DMS 273 (cell line): ENCODE measurements at regions not wholly inside any gene's neighbourhood (a gene's known extent, or its start where the extent isn't known, plus 50 kb on each side); places are given as distances from the start of the nearest gene placed in this dataset.
"Not testable (repeated sequence)": the region's sequence is repeated elsewhere in the genome, so short reads cannot be mapped to it uniquely, and the experiment has no call there.

ENCODE experiments used
- DNase-seq: peaks from one replicate; lab custom pipeline; 2025; ENCODE audit not compliant: unreplicated experiment; lab: John Stamatoyannopoulos, UW

DNA sequence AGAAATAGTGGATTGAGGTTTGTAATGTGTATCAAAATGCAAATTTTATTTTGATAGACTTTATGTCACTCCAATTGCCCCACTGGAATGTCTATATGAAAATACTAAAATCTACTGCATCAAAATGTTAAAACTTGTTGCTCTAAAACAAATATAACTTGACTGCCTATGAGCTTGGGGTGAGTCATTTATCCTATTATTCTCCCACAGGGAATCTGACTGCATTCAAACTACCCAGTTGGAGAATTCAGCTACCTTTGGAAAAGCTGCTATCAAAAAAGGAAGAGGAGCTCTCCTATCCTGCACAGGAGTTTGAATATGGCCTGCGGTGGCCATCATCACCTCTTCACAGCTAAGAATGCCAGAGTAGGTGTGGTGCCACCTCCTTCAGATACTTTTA is 173.1 kb downstream of the KLHL28 start:
- no peak for DNase-seq

- DNase-seq = no peak
Measured at GRCh38 chr14:44785096-44785495, 176.7 kb downstream of the KLHL28 start.

GRCh38 chr14:44783901-44784300 is 177.8 kb downstream of the KLHL28 start:
- no peak for DNase-seq

- no peak for DNase-seq
Measured at GRCh38 chr14:44782775-44783238, 178.9 kb downstream of the KLHL28 start.

GRCh38 chr14:44780989-44781388 is 180.8 kb downstream of the KLHL28 start:
- no peak for DNase-seq

- DNase-seq = no peak
Measured at GRCh38 chr14:44778604-44779003, 183.1 kb downstream of the KLHL28 start.

GRCh38 chr14:44777584-44777983 is 184.2 kb downstream of the KLHL28 start:
- DNase-seq = no peak

DNA sequence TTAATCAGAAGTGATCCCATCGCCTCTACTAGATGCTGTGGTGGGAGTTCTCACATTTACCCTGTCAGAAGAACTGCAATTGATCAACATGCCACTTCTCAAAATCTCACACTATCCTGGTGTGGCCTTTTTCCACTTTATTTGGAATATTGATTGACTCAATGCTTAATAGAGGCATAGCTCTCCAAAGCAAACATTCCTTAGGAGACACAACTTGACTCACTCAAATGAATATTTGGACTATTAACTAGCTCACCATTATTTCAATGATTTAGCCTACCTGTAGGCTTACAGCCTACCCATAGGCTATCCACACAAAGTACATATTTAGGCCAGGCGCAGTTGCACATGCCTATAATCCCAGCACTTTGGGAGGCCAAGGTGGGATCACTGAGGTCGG is 186.5 kb downstream of the KLHL28 start:
- no peak for DNase-seq

DNA sequence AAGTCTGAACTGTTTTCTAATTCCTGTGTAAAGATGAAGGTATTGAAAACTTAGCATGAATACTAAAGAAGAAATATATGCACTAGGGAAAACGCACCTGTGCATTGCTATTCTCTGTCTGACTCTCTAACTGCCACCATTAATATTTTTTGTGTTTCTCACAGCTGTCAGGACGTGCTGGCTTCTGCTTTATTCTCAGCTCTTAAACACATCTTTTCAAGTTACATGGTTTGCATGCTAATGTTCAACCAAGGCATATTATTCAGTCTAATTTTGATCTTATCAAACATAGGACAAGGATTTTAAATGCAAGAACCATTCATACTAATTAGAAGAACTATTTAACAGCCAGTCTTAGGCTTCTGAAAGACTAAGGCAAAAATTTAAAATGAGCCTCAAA is 187.4 kb downstream of the KLHL28 start:
- no peak for DNase-seq

DNA sequence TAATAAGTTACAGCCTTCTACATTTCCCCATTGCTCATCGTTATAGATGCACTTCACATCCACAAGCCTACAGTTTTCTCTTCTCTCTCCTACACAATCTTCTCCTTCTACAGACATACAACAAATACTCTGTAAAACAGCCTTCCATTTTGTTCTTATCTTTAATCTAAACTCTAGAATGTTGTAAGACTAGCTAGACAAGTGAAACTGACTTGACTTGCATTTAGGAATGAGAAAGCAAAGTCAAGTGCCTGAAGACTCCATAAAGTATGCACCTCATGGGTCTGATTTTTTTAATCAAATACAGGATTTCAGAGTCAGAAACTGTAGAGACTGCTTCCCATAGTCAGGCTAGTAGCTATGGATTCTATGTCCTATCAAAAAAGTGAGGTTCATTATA is 190.3 kb downstream of the KLHL28 start:
- DNase-seq = no peak

GRCh38 chr14:44770201-44770600 is 191.5 kb downstream of the KLHL28 start:
- no peak for DNase-seq

GRCh38 chr14:44768935-44769334 is 192.8 kb downstream of the KLHL28 start:
- DNase-seq = no peak

DNA sequence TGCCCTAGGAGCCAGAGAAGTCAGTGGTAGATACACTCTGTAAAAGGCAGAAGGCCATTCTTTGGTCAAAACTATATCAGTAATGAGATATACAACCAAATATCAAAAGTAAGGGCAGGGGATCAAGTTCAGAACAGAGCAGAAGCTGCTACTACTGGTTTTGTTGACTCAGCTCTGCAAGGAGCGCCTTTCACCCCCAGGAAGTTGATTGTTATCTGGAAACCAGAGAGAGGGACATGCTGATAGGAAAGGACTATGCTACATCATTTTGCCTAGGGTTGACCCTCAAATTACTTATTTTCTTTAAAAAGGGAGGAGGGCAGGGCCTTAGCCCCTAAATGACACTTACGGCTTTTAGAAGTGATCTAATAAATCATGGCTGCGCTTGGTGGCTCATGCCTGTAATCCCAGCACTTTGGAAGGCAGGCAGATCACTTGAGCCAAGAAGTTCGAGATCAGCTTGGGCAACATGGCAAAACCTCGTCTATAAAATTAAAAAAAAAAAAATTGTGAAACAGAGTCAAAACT is 194.0 kb downstream of the KLHL28 start:
- no peak for DNase-seq

- DNase-seq = no peak
Measured at GRCh38 chr14:44766285-44766684, 195.5 kb downstream of the KLHL28 start.

DNA sequence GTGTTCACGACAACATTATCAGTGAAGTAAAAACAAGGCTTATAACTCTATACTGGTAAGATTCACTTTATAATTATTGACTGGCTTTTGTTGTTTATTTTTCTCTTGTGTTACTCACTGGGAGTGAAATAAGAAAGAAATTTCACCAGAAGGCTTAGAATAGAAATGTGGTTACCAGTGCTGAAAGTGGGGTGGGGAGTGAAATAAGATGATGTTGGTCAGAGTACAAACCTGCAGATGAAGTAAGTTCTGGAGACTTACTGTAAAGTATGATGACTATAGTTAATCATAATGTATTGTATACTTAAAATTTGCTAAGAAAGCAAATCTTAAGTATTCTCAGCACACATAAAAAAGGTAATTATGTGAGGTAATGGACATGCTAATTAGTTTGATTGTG is 198.4 kb downstream of the KLHL28 start:
- no peak for DNase-seq

- no peak for DNase-seq
Measured at GRCh38 chr14:44759277-44759676, 202.5 kb downstream of the KLHL28 start.

DNA sequence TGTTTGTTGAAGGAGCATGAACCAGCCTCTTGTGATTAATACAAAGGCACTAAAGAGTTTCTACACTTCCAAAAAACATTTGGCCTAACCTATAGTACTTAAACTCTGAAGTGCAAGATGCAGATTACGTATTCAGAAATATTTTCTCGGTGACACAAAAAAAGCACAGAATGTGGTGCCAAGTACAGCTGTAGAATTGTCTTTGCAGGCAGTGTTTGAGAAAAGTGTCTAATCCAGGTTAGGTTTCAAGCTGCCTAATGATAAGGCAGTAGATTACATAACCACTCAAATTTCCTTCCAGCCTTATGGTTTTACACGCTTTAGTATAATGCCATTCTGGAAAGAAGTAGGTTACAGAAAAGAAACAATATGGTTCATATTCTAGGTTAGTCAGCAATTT is 205.2 kb downstream of the KLHL28 start:
- DNase-seq = no peak

GRCh38 chr14:44745371-44745770 is 216.4 kb downstream of the KLHL28 start:
- DNase-seq = no peak

DNA sequence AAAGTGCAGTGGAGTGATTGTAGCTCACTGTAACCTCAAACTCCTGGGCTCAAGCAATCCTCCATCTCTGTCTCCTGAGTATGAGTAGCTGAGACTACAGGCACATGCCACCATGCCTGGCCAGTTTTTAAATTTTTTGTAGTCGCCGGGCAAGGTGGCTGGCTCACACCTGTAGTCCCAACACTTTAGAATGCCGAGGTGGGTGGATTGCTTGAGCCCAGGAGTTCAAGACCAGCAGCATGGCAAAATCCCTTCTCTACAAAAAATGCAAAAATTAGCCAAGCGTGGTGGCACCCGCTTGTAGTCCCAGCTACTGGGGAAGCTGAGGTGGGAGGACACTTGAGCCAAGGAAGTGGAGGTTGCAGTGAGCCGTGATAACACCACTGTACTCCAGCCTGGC is 219.5 kb downstream of the KLHL28 start:
- no peak for DNase-seq

DNA sequence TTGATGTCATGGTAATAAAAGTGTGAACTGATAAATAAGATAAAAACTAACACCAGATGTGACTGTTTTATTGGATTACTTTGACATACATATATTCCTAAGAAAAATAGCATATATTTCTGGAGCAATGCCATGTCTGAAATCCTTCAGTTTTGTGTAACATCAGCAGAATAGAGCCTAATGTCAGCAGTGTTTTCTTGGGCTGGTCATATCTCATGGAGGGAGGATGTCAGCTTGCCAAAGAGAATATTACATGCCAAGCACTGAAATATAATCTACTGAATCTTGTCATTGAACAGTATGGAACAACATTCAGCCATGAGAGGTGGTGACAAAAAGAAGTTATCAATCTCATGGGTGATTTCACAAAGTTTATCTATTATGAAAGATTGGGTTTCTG is 220.3 kb downstream of the KLHL28 start:
- DNase-seq = no peak

- DNase-seq = no peak
Measured at GRCh38 chr14:44736326-44736725, 225.4 kb downstream of the KLHL28 start.

DNA sequence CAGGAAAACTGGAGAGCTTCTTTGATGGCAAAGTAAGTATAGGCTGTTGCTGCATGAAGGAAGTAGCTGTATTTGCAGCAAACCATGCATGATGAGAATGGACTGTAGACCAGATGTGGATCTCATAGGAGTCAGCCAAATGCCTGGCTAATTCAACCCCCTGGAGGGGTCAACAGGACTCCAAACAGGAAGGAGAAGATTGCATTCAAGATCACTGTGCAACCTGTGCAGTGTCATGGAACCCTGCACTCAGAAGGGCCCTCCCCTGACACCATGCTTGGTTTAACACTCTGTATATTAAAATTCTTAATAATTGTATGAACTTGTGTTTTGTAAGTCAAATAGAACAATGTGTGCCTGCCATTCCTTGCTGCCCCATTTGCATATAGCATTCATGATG is 225.1 kb upstream of the FSCB start:
- no peak for DNase-seq

GRCh38 chr14:44730860-44731259 is 223.8 kb upstream of the FSCB start:
- DNase-seq = no peak

GRCh38 chr14:44721395-44721794 is 214.3 kb upstream of the FSCB start:
- not testable (repeated sequence) for DNase-seq
